HCT116 (cell line): ENCODE measurements at regions not wholly inside any gene's neighbourhood (a gene's known extent, or its start where the extent isn't known, plus 50 kb on each side); places are given as distances from the start of the nearest gene placed in this dataset.

ENCODE experiments used
- ATAC-seq: fragments of 200-7000 bp; cut with Tn5 transposase; 2 replicates; pipeline ENCODE4 v1.9.1; 2020; ENCODE audit warnings: mild to moderate bottlenecking, moderate library complexity
- BruUV-seq: library from RNA; stranded (reverse); fragments of 400-500 nt; replicated peaks from 2 replicates; lab custom pipeline; 2021; lab: Mats Ljungman, UMichigan
- CTCF ChIA-PET: fragments of 300-600 bp; sonication (Branson Sonifier 250); formaldehyde crosslinking; loops from one replicate; lab custom pipeline; 2021; ENCODE audit warnings: antibody characterized with exemption; lab: Charles Lee
- POLR2A ChIA-PET: fragments of 300-600, 350-600 bp; sonication (Branson Sonifier 250); formaldehyde crosslinking; loops from one replicate; lab custom pipeline; 2021; ENCODE audit warnings: antibody characterized with exemption; lab: Charles Lee
- RAD21 ChIA-PET, 2 experiments: fragments of 300-600 bp; sonication (Branson Sonifier 250); formaldehyde crosslinking; loops; one replicate each; lab custom pipeline; 2023; ENCODE audit warnings: low total read pairs in 2 of 2; ENCODE audit not compliant: uncharacterized antibody in 2 of 2, unreplicated experiment in 2 of 2, low non-redundant PET in 1 of 2; lab: Charles Lee
- DNase-seq: peaks from one replicate; pipeline ENCODE4 v3.0.0-alpha.2; 2010; ENCODE audit warnings: low read depth, low spot score
- H2AFZ ChIP-seq: fragments of 200-600 bp; shearing (Covaris generic), sonication (generic); 2 replicates; pipeline ENCODE4 v1.6.1; 2017; ENCODE audit warnings: low read depth, mixed run types, mixed read lengths, antibody characterized with exemption, low read length; ENCODE audit not compliant: poor library complexity, severe bottlenecking
- H3K27ac ChIP-seq: 2 replicates; pipeline ENCODE4 v1.5.1; 2012; ENCODE audit warnings: low read depth, low read length
- H3K27me3 ChIP-seq: fragments of 200-600 bp; sonication (generic); 2 replicates; pipeline ENCODE4 v1.6.1; 2016; ENCODE audit warnings: mixed run types, low read length, mixed read lengths; ENCODE audit not compliant: insufficient read depth
- H3K36me3 ChIP-seq, 2 experiments: fragments of 200-500 bp in 1 of 2; fragments of 200-600 bp in 1 of 2; sonication (Bioruptor generic) in 1 of 2; sonication (generic) in 1 of 2; 2 replicates each; pipeline versions ENCODE4 v1.5.1 to v1.6.1; 2014 to 2016; ENCODE audit warnings: low read length in 2 of 2, inconsistent platforms in 1 of 2, mixed read lengths in 1 of 2, mixed run types in 1 of 2; ENCODE audit not compliant: insufficient read depth in 2 of 2, control insufficient read depth in 1 of 2
- H3K4me1 ChIP-seq, 2 experiments: fragments of 200-600 bp in 1 of 2; sonication (generic) in 1 of 2; 2 replicates each; pipeline versions ENCODE4 v1.5.1 to v1.6.1; 2012 to 2017; ENCODE audit warnings: low read length in 2 of 2, inconsistent platforms in 1 of 2, mild to moderate bottlenecking in 1 of 2, mixed read lengths in 1 of 2, mixed run types in 1 of 2, moderate library complexity in 1 of 2; ENCODE audit not compliant: insufficient read depth in 2 of 2, control insufficient read depth in 1 of 2
- H3K4me2 ChIP-seq: fragments of 200-600 bp; sonication (generic); 2 replicates; pipeline ENCODE4 v1.6.1; 2017; ENCODE audit warnings: mixed run types, low read length, mixed read lengths
- H3K4me3 ChIP-seq, 2 experiments: fragments of 200-600 bp in 1 of 2; sonication (generic) in 1 of 2; replicated peaks in 1 of 2; 2 replicates each; pipeline ENCODE4 v1.5.1; 2011 to 2016; ENCODE audit warnings: low read length in 2 of 2, control low read depth in 1 of 2, low read depth in 1 of 2, mild to moderate bottlenecking in 1 of 2, mixed read lengths in 1 of 2, mixed run types in 1 of 2
- H3K79me2 ChIP-seq: fragments of 200-600 bp; sonication (generic); 2 replicates; pipeline ENCODE4 v1.6.1; 2017; ENCODE audit warnings: mild to moderate bottlenecking, mixed run types, low read length, moderate library complexity, mixed read lengths; ENCODE audit not compliant: insufficient read depth
- H3K9ac ChIP-seq: fragments of 200-600 bp; sonication (generic); 2 replicates; pipeline ENCODE4 v1.6.1; 2016; ENCODE audit warnings: low read length, mixed read lengths
- H3K9me2 ChIP-seq: fragments of 200-600 bp; sonication (generic), shearing (Covaris generic); 2 replicates; pipeline ENCODE4 v1.6.1; 2017; ENCODE audit warnings: mixed run types, mild to moderate bottlenecking, moderate library complexity; ENCODE audit not compliant: insufficient read depth
- H3K9me3 ChIP-seq, 2 experiments: fragments of 200-500 bp in 1 of 2; fragments of 200-600 bp in 1 of 2; sonication (Bioruptor generic) in 1 of 2; sonication (generic) in 1 of 2; 2 replicates each; pipeline ENCODE4 v1.6.1; 2014 to 2017; ENCODE audit warnings: low read length in 2 of 2, mixed read lengths in 2 of 2, inconsistent platforms in 1 of 2, low read depth in 1 of 2, mild to moderate bottlenecking in 1 of 2, mixed run types in 1 of 2, moderate library complexity in 1 of 2; ENCODE audit not compliant: control insufficient read depth in 1 of 2, insufficient read depth in 1 of 2
- H4K20me1 ChIP-seq: fragments of 200-600 bp; sonication (generic), shearing (Covaris generic); 2 replicates; pipeline ENCODE4 v1.6.1; 2017; ENCODE audit warnings: mixed run types, mild to moderate bottlenecking, moderate library complexity; ENCODE audit not compliant: insufficient read depth
- CBX3 ChIP-seq: IDR thresholded peaks from 2 replicates; pipeline ENCODE4 v1.6.1; 2012; ENCODE audit warnings: low read depth
- CEBPB ChIP-seq: IDR thresholded peaks from 2 replicates; pipeline ENCODE4 v1.6.1; 2012; ENCODE audit warnings: low read depth
- EGR1 ChIP-seq: IDR thresholded peaks from 2 replicates; pipeline ENCODE4 v1.6.1; 2012; ENCODE audit warnings: low read depth
- EZH2 ChIP-seq: fragments of 200-600 bp; sonication (generic); IDR thresholded peaks from 2 replicates; pipeline ENCODE4 v1.6.1; 2017; ENCODE audit warnings: antibody characterized with exemption, mixed run types
- POLR2AphosphoS5 ChIP-seq: IDR thresholded peaks from 2 replicates; pipeline ENCODE4 v1.6.1; 2011; ENCODE audit warnings: mild to moderate bottlenecking, low read depth, low read length, moderate library complexity
- RAD21 ChIP-seq: IDR thresholded peaks from 2 replicates; pipeline ENCODE4 v1.6.1; 2012; ENCODE audit warnings: low read depth, mild to moderate bottlenecking
- SP1 ChIP-seq: IDR thresholded peaks from 2 replicates; pipeline ENCODE4 v1.6.1; 2012; ENCODE audit warnings: low read depth
- SRF ChIP-seq: IDR thresholded peaks from 2 replicates; pipeline ENCODE4 v1.6.1; 2012; ENCODE audit warnings: low read depth
- TCF7L2 ChIP-seq: IDR thresholded peaks from 2 replicates; pipeline ENCODE4 v1.7.0; 2011; ENCODE audit warnings: borderline replicate concordance, inconsistent platforms; ENCODE audit not compliant: insufficient read depth, insufficient read length; ENCODE audit errors: extremely low read depth
- ZFX ChIP-seq: fragments of 450-650 bp; IDR thresholded peaks from 2 replicates; pipeline ENCODE4 v1.6.1; 2017
- ZNF274 ChIP-seq: fragments of 200-500 bp; sonication (Bioruptor generic); IDR thresholded peaks from 2 replicates; pipeline ENCODE4 v1.6.1; 2014; ENCODE audit warnings: mild to moderate bottlenecking, low read depth, low read length, inconsistent platforms
- intact Hi-C: fragments of 100-400 bp; cut with micrococcal nuclease; formaldehyde crosslinking; loops from 2 replicates; pipeline ENCODE4 v1.10.0; 2022
- TF ChIP-seq, protein P1 (sequence below): IDR thresholded peaks from 2 replicates; pipeline ENCODE4 v1.6.1; 2011; ENCODE audit warnings: mild to moderate bottlenecking, low read length, moderate library complexity; ENCODE audit not compliant: insufficient replicate concordance; ENCODE audit errors: extremely low read depth
- TF ChIP-seq, protein P2 (sequence below): IDR thresholded peaks from 2 replicates; pipeline ENCODE4 v1.6.1; 2012
- TF ChIP-seq, protein P3 (sequence below), 3 experiments: fragments of 200-600 bp in 1 of 3; sonication (generic) in 1 of 3; IDR thresholded peaks in 2 of 3; conservative IDR thresholded peaks in 1 of 3; 2 replicates each; pipeline ENCODE4 v1.5.1; 2012 to 2017; ENCODE audit warnings: low read depth in 2 of 3, low read length in 2 of 3, antibody characterized with exemption in 1 of 3, borderline replicate concordance in 1 of 3, control low read depth in 1 of 3, mild to moderate bottlenecking in 1 of 3, mixed read lengths in 1 of 3, mixed run types in 1 of 3, moderate library complexity in 1 of 3; ENCODE audit not compliant: insufficient read depth in 1 of 3

DNA sequence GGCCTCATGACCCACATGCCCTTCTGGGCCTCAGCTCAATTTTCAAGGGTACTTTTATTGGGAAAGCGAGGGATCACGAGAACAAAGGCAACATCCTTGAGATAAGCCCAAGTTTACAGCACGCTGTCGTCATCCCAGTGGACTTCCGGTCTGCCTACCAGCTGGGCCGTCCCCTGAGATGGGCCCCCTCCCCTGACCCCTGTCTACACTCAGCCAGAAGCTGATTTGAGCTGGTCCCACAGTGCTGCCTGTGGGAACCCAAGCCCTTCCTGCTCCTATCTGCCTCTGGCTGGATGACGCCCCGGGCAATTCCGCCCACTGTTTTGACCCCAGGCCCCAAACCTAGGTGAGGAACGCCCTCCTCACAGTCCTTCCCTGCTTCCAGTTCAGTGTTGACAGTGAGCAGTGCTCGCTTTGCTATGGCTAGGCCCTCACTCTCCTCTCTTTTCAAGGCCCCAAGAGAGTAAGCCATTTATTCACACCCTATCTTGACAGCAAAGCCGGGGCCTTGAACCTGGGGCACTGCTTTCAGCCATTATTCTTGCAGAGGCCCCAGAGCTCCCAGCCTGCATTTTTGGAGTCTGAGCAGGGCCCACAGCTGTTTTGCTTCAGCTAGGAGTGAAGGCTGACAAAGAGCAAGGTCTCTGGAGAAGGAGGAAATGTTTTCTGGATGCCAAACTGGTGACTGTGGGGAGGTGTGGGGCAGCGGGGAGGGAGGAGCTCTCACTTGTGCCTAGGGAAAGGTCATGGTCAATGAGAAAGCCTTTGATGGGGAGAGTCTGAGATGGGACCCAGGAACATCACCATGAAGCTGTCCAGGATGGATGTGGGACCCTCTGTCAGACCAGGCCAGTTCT is 164.6 kb upstream of the BCOR start:
- ATAC-seq: peak; percentile 42; the same call in 1 of the 2 replicates
- no peaks in the 10 kb centered on the region for H3K9me2 ChIP-seq
- H3K4me1 ChIP-seq: peaks cover 10 to 38% of the 10 kb centered on the region in 2 experiments; a peak in 3 of 4 replicates
- TF ChIP-seq, protein P1, sequence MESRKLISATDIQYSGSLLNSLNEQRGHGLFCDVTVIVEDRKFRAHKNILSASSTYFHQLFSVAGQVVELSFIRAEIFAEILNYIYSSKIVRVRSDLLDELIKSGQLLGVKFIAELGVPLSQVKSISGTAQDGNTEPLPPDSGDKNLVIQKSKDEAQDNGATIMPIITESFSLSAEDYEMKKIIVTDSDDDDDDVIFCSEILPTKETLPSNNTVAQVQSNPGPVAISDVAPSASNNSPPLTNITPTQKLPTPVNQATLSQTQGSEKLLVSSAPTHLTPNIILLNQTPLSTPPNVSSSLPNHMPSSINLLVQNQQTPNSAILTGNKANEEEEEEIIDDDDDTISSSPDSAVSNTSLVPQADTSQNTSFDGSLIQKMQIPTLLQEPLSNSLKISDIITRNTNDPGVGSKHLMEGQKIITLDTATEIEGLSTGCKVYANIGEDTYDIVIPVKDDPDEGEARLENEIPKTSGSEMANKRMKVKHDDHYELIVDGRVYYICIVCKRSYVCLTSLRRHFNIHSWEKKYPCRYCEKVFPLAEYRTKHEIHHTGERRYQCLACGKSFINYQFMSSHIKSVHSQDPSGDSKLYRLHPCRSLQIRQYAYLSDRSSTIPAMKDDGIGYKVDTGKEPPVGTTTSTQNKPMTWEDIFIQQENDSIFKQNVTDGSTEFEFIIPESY: no peak
- TF ChIP-seq EZH2 (no peak), ZFX (no peak)
- TF ChIP-seq, all 23 proteins: peak for 0
- no peaks in the 10 kb centered on the region for H3K9me3 ChIP-seq
- DNase-seq: peak; percentile 7
- no peaks in the 10 kb centered on the region for H3K36me3 ChIP-seq
- H3K27me3 ChIP-seq: no peaks in the 10 kb centered on the region
- ChIA-PET POLR2A (interaction anchor here (1.6 kb wide), 1 partner anchor 10 kb away, joined by 3 read pairs; no protein-coding TSS in a partner anchor), RAD21 (no interaction called here), CTCF (no interaction called here)
- no TSS peak for BruUV-seq
- H3K79me2 ChIP-seq: no peaks in the 10 kb centered on the region
- H3K4me2 ChIP-seq: peak overlapping the region; percentile 48
- H2AFZ ChIP-seq: no peak overlapping the region
- H3K4me3 ChIP-seq: no peak overlapping the region
- peak overlapping the region; percentile 27; the same call in 1 of the 2 replicates for H3K27ac ChIP-seq
- no peaks in the 10 kb centered on the region for H4K20me1 ChIP-seq
- H3K9ac ChIP-seq: peak overlapping the region; percentile 5; the same call in 1 of the 2 replicates
- intact Hi-C loops: loop anchor here (10.0 kb wide), 2 partner anchors 88 to 608 kb away; no protein-coding TSS in a partner anchor

DNA sequence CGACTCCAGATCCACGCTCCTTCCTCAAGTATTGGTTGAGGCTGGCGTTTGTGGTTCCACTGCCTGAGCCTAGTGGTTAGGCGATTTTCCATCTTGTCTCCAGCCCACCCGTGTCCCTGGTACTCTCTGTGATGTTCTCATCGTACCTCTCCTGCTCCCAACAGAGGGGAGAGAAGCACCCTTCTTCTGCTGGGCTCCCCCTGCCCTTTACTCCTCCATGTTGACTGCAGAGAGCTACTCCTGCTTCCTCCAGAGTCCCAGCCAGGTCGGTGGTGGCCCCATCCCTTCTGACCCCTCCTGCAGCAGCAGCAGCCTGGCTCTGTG is 164.0 kb upstream of the BCOR start:
- Histone ChIP-seq H3K27ac (no peak overlapping the region), H3K4me3 (no peak overlapping the region), H3K4me1 (peaks cover 10 to 35% of the 10 kb centered on the region in 2 experiments; a peak in 3 of 4 replicates), H3K4me2 (no peak overlapping the region), H4K20me1 (no peaks in the 10 kb centered on the region), H3K9ac (no peak overlapping the region), H2AFZ (no peak overlapping the region), H3K36me3 (no peaks in the 10 kb centered on the region), H3K9me3 (no peaks in the 10 kb centered on the region), H3K9me2 (no peaks in the 10 kb centered on the region), H3K27me3 (no peaks in the 10 kb centered on the region), H3K79me2 (no peaks in the 10 kb centered on the region)
- BruUV-seq: no TSS peak
- intact Hi-C loops: loop anchor here (10.0 kb wide), 2 partner anchors 87 to 607 kb away; no protein-coding TSS in a partner anchor
- POLR2A ChIA-PET: interaction anchor here (1.6 kb wide), 1 partner anchor 9 kb away, joined by 3 read pairs; no protein-coding TSS in a partner anchor
- RAD21 ChIA-PET: no interaction called here
- CTCF ChIA-PET: no interaction called here
- DNase-seq (no peak), ATAC-seq (no peak)
- TF ChIP-seq CEBPB: no peak
- no peak for TF ChIP-seq POLR2AphosphoS5
- TF ChIP-seq EZH2: no peak
- TF ChIP-seq ZNF274: no peak
- TF ChIP-seq SP1: no peak
- no peak for TF ChIP-seq EGR1
- no peak for TF ChIP-seq RAD21
- TF ChIP-seq, protein P2, sequence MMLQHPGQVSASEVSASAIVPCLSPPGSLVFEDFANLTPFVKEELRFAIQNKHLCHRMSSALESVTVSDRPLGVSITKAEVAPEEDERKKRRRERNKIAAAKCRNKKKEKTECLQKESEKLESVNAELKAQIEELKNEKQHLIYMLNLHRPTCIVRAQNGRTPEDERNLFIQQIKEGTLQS: no peak
- no peak for TF ChIP-seq TCF7L2
- TF ChIP-seq, protein P3, sequence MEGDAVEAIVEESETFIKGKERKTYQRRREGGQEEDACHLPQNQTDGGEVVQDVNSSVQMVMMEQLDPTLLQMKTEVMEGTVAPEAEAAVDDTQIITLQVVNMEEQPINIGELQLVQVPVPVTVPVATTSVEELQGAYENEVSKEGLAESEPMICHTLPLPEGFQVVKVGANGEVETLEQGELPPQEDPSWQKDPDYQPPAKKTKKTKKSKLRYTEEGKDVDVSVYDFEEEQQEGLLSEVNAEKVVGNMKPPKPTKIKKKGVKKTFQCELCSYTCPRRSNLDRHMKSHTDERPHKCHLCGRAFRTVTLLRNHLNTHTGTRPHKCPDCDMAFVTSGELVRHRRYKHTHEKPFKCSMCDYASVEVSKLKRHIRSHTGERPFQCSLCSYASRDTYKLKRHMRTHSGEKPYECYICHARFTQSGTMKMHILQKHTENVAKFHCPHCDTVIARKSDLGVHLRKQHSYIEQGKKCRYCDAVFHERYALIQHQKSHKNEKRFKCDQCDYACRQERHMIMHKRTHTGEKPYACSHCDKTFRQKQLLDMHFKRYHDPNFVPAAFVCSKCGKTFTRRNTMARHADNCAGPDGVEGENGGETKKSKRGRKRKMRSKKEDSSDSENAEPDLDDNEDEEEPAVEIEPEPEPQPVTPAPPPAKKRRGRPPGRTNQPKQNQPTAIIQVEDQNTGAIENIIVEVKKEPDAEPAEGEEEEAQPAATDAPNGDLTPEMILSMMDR (IDR thresholded peaks at IDR 0.05 in 2 of 3, conservative IDR thresholded peaks at IDR 0.05 in 1 of 3; ENCODE audit: borderline replicate concordance in 1 of 3, insufficient read depth in 1 of 3, low read depth in 2 of 3, low read length in 2 of 3): no peak
- TF ChIP-seq CBX3: no peak
- no peak for TF ChIP-seq SRF
